ENCODE measurements at regions not wholly inside any gene's neighbourhood (a gene's known extent, or its start where the extent isn't known, plus 50 kb on each side); places are given as distances from the start of the nearest gene placed in this dataset.

DNA sequence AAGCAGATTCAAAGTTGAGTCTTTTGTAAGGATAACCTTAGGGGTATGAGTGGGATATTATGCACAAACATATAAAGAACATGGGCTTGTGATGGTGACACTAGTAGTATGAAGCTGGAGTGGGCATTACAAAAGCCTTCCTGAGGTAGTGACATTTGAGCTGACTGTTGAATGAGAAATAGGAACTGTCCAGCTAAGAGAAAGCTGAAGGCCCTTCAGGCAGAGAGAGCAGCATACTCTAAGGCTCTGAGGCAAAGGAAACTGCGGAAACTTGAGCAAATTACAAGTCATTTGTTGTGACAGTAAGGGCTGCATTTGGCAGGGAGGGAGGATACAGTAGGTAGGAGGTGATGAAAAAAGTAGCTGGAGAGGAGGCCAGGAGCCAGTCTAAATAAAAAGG lies 190.7 kb upstream of the CD96 start:
- no peak for DNase-seq

DNA sequence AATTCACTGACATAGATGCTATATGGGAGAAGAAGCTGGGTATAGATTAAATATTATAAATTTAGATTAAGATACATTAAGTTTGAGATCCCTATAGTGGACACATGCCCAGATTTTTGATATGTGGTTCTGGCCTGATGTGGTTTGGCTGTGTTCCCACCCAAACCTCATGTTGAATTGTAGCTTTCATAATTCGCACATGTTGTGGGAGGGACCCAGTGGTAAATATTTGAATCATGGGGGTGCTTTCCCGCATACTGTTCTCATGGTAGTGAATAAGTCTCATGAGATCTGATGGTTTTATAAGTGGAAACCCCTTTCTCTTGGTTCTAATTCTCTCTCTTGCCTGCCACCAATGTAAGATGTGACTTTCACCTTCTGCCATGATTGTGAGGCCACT lies 189.4 kb upstream of the CD96 start:
- DNase-seq, result no peak

DNA sequence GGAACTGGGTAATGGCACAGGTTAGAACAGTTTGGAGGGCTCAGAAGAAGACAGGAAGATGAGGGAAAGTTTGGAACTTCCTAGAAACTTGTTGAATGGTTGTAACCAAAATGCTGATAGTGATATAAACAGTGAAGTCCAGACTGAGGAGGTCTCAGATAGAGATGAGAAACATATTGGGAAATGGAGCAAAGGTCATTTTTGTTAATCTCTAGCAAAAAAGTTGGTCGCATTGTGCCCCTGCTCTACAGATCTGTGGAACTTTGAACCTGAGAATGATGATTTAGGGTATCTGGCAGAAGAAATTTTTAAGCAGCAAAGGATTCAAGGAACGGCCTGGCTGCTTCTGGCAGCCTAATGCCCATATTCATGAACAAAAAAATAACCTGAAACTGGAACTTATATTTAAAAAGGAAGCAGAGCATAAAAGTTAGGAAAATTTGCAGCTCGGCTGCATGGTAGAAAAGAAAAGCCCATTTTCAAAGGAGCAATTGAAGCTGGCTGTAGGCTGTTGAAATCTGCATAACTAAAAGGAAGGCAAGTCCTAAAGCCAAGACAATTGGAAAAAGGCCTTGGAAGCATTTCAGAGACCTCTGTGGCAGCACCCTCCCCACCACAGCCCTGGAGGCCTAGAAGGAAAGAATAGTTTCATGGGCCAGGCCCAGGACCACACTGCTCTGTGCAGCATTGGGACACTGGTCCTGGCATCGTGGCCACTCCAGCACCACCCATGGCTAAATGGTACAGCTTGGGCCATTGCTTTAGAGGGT lies 182.6 kb upstream of the CD96 start:
- no peak for DNase-seq

DNA sequence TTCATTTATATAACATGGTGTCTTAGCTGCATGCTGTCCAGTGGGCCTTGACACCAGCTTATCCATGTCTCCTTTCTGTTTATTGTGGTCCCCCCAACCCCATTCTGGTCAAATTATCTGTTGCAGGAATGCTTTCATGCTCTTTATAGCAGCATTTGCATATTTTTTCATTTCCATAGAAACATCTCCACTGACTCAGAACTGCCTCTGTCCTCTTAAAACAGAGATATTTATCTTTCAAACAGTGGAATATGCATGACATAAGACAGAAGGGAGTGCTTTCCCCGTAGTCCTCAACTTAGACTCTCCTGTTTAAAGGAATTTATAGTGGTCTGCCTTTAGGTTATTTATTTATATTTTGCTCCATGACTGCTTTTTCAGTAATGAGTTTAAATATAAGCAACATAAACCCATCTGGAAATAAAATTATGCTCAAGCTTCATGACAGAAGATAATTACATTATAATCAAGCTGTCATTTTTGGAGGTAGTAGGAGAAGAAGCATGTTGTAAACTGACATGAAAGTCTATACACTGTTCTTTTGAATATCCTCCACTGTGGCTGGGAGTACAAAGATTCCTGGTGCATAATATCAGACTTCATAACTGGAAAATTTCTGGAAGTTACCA lies 179.5 kb upstream of the CD96 start:
- DNase-seq, result no peak

DNA sequence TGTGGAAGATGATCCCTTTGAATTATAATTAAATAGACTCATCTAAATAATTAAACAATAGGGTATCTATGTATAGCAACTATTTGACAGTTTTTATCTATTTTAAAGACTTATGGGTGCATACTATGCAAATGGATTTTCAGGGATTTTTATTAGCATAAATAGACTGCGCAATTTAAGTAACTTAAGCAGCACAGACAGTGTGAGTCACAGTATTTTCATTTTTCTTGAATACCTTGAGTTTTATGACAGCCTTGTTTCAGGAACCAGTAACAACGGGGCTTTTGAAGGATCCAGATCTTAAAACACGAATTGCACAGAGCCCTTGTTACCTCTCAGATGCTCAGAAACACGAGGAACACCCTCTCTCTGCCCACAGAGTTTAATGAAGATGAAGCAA lies 175.5 kb upstream of the CD96 start:
- no peak for DNase-seq

DNA sequence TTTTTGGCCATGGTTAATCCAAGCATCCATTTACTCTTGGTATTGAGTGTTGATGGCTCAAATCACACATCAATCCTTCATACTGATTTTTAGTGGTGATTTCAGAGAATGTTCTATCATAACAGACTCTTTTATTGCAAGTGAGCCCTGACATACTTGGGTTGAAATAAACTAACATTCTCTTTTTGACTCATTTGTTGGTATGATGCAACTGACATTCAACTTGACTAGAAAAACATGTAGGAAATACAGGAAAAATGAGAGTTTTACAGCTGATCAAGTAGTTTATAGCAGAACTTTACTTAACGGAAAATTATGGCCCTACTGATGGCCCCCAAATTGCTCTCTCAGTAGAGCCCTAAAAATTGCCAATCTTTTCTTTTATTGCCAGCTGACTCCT lies 173.9 kb upstream of the CD96 start:
- no peak for DNase-seq

DNA sequence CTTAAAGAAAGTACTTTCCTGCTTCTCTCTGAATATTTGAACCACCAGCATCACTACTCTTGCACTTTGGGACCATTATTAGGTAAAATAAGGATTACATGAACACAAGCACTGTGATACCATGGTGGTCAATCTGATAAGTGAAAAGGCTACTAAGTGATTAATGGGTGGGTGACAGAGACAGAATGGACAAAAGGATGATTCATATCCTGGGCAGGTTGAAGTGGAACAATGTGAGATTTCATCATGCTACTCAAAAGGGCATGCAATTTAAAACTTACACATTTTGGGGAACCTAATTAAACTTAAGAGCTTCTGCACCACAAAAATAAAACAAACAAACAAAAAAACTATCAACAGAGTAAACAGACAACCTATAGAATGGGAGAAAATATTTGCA lies 172.0 kb upstream of the CD96 start:
- DNase-seq, result no peak

DNA sequence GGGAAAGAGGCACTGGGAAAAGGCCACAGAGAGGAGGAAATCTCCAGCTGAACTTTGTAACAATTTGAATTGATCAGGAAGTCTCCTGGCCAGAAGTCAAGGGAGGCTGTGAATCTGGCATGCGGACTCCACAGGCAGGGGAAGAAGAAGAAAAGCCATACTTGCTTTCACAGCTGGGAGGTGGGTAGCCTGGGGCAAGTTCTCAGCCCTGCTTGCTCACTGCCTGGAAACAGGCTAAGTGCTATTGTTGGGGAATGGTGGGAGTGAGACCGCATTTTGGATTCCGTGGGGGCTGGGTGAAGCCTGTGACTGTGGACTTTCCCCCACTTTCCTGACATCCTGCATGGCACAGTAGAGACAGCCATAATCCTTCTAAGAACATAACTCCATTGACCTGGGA lies 168.8 kb upstream of the CD96 start:
- no peak for DNase-seq

DNA sequence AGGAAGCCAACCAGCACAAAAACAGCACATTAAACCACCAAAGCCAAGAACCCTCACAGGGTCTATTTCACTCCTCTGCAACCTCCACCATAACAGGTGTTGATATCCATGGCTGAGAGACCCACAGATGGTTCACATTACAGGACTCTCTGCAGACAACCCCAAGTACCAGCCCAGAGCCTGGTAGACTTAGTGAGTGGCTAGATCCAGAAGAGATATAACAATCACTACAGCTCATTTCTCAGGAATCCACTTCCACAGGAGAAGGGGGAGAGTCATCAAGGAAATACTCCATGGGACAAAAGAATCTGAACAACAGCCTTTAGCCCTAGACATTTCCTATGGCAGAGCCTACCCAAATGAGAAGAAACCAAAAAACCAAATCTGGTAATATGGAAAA lies 168.1 kb upstream of the CD96 start:
- no peak for DNase-seq

DNA sequence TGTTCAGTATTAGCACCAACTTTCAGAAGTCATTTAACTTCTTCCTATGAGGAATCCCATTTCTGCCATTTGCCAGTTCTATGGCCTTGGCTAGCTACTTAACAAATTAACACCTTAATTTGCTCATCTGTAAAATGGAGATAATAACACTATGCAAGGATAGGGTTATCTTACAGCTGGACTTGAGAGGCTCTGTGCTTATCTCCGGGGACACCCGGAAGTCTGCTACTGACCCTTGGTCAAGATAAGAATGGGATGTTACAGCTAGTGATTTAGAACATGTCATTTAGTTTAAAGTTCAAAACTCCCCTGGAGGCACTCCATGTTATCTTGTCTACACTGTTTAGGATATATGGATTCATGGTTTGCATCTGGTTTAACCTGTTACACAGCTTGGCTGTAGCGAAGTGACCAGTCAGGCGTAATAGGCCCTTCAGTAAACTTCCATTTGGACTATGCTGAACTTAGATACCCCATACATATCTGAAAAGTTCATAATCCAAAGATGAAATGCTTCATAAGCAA lies 156.0 kb upstream of the CD96 start:
- no peak for DNase-seq

DNA sequence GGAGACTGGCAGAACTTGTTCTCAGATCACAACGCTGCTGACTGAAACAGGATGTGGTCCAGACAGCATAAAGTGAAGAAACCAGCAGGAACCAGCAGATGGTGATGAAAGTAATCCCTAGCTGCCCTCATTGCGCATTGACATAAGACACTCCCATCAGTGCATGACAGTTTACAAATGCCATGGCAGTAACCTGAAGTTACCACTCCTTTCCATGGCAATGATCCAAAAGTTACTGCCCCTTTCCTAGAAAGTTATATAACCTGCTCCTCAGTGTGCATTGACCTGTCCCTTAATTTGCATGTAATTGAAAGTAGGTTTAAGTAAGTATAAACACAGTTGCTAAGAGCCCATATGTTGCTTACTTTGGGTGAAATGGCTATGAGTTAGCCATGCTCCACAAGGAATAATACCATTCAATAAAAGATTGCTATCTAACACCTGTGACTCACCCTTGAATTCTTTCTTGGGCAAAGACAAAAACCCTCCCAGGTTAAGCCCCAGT lies 149.1 kb upstream of the CD96 start:
- DNase-seq, result no peak

DNA sequence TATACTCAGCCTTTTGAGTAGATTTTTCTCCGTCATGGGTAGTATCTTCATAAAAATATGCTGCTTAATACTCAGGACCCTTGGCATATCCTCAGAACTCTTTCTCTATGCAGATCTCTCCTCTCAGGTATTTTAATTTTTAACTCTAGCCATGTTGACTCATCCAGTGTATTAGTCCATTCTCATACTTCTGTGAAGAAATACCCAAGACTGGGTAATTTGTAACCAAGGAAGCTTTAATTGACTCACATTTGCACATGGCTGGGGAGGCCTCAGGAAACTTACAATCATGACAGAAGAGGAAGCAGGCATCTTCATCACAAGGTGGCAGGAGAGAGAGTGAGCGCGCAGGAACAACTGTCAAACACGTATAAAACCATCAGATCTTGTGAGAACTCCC lies 129.3 kb upstream of the CD96 start:
- no peak for DNase-seq

DNA sequence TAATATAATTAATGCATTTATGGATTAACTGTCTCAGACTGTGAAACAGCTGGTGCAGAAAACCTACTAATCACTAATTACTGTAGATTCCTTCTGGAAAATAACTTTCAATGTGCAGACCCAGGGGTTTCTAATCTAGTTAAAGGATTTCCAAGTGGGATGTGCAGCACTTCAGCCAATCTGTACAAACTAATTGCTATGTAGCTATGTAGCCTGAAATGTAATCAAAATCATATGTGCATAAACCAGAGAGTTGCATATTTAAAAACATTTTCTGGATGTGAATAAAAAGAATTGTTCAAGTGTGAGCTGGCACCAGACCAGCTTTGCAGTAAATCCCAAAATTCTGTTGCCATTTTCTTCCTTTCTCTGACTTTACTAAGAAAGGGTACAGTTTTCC lies 127.5 kb upstream of the CD96 start:
- DNase-seq, result no peak

DNA sequence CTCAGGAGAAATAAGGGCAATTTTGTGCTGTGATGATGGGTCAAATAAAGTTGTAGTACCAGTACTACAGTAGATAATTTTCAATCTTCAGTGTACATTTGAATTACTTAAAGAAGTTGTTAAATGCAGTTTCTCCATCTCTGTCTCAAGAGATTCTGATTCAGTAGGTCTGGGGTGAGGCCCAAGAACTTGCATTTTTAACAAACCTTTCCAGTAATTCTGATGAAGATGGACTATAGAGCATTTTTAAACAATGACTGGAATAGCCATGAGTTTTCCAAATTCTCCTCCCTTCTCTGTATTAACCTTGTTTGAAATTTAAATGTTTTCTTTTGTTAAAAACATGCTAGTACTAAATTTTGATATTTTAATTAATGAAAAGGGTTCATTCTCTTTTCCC lies 127.0 kb upstream of the CD96 start:
- no peak for DNase-seq

DNA sequence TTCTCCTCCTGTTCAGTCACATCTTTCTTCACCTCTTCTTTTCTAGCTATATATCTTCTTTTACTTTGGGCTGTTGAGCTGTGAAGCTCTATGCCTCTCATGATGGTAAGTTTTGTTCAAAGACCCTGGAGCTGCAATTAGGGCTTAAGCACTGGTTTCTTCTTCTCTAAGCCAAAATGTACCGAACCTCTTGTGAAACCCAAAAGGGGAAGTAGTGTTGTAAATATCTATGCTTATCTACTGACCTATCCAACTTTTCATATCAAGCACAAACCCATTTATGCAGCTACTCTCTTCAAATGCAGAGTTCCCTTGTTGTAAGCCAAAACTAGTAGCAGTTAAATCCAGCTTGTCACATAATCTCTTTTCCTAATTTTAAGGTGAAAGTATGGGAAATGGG lies 123.6 kb upstream of the CD96 start:
- no peak for DNase-seq

DNA sequence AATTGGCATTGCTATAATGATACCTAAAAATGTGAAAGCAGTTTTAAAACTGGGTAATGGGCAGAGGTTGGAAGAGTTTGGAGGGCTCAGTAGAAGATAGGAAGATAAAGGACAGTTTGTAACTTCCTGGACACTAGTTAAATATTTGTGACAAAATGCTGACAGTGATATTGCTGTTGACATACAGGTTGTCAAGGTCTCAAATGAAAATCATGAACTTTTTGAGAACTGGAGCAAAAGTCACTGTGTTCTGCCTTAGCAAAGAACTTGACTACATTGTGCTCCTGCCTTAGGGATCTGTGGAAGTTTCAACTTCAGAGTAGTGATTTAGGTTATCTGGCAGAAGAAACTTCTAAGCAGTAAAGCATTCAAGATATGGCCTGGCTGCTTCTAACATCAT lies 113.7 kb upstream of the CD96 start:
- no peak for DNase-seq

DNA sequence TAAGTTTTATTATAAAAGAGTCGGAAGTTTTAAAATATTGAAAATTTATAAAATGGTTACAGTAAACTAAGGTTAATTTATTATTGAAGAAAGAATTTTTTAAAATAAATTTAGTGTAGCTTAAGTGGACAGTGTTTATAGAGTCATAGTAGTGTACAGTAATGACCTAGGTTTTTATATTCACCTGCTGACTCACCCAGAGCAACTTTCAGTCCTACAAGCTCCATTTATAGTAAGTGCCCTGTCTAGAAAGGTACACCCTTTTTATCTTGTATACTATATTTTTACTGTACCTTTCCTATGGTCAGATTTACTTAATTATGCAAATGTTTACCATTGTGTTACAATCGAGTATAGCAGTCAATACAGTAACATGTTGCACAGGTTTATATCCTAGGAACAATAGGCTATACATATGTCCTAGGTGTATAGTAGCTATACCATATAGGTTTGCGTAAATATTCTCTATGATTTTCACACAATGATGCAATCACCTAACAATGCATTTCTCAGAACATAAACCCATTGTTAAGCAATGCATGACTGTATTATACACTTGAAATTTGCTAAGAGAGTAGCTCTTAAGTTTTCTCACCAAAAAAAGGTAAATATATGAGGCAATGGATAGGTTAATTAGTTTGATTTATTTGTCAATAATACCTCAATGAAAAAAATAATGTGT lies 106.9 kb upstream of the CD96 start:
- no peak for DNase-seq

DNA sequence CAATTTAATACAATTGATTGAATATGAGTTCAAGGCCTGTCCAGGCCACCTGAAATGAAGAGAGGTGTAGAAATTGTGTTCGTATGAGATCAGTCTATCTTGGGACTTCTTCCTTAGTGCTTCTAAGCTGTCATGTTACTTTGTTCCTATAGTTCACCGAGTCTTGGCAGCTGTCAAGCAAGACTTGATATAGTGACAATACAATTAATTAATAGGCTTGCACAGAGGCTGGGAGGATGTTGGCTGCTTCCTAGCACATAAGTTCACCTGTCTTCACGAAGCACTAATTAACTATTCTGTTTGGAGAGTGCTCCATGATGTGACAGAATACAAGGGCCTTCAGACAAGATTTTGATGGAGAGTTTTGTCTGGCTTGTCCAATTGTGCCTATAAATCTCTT lies 103.7 kb upstream of the CD96 start:
- DNase-seq, result no peak

DNA sequence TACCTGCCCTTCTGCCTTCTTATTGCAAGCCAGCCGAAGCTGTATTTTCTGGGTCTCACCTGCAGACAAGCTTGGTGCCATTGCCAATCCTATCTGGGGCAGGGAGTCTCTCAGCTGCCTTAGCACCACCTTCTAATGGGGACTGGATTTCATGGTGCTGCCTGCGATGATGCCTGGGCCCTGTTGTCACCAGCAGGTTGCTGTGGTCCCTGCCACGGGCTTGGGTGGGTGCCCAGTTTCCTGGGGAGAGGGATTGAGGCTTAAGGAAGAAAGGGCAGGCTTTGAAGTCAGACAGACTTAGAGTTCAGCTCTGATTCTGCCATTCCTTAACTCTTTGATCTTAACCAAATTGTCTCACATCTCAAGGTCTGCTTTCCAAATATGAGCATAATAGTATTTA lies 87.4 kb upstream of the CD96 start:
- DNase-seq, result no peak

DNA sequence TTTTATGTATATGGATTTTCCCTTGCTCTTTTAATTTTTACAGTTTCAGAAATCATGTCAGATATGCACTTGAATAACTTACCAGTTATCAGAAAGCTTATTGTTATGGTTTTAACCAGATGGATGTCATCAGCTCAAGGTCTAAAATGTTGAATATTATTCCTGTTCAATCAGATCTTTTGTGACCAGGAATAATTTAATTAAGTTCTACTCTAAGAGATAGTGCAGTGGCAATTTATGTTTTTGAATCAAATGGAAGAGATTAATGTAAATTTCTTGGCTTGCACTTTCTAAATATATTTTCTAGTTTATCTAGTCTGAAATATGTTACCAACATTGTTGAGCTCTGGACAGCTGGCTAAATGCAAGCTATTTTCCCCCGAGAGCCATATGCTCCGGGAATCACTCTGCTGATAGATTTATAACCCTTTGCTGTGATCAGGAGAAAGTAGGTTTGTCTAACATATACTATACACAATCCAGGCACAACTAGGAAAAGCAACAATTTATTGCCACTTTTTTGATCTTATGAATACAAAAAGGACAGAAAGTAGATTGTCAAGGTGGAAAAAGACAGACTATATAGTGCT lies 76.8 kb upstream of the CD96 start:
- DNase-seq, result no peak

DNA sequence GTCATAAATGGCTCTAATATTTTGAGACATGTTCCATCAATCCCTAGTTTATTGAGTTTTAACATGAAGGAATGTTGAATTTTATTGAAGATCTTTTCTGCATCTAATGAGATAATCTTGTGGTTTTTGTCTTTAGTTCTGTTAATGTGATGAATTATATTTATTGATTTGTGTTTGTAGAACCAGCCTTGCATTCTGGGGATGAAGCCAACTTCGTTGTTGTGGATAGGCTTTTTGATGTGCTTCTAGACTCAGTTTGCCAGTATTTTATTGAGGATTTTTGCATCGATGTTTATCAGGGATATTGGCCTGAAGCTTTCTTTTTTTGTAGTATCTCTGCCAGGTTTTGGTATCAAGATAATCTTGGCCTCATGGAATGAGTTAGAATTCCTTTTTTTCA lies 72.0 kb upstream of the CD96 start:
- no peak for DNase-seq

DNA sequence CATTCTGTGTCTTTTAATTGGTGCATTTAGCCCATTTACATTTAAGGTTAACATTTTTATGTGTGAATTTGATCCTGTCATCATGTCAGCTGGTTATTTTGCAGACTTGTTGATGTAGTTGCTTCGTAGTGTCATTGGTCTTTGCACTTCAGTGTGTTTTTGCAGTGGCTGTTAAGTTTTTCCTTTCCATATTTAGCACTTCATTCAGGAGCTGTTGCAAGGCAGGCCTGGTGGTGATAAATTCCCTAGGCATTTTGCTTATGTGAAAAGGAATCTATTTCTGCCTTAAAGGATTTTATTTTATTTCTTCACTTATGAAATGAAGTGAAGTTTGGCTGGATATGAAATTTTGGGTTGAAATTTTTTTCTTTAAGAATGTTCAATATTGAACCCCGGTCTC lies 70.2 kb upstream of the CD96 start:
- no peak for DNase-seq
